NAMALWA (cell line): ENCODE measurements at regions not wholly inside any gene's neighbourhood (a gene's known extent, or its start where the extent isn't known, plus 50 kb on each side); places are given as distances from the start of the nearest gene placed in this dataset.
"Not testable (repeated sequence)": the region's sequence is repeated elsewhere in the genome, so short reads cannot be mapped to it uniquely, and the experiment has no call there.

Experiments used
- DNase-seq: peaks from one replicate; pipeline ENCODE4 v3.0.0-alpha.2; 2015; ENCODE audit warnings: low spot score

DNA sequence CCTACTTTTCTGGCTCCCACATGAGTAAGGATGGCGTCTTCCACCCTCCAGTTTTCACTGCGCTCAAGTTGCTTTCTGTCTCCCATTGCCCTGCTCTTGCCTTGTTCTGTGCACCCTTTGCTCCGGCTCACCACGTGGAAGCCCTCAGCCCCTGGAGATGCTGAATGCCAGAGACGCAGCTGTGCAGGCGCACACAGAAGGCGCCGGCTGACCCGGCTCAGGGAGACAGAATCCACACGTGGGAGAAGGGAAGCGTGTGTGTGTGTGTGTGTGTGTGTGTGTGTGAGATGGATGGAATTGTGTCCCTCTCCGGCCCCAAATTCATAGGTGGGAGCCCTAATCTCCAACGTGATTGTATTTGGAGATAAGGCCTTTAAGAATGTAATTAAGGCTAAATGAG is 118.2 kb upstream of the ERRFI1 start:
- no peak for DNase-seq

- no peak for DNase-seq
Observed at GRCh38 chr1:8142955-8143629, 117.0 kb upstream of the ERRFI1 start.

DNA sequence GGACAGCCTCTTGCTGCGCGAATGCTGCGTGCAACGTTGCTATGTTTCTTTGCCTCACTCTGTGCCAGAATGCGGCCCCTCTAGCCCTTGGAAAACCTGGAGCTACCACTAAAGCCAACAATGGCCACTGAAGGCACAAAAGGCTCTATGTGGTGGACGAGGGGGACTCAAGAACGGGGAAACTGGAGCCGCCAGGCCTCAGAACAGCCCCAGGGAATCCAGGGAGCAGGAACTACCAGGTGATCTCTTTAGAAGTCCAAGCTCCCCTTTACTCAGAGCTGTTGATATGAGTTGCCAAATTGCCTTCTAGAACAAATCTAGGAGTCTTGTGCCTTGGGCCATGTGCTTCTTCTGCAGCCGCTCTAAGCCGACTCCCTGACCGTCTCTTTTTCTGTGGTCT is 113.8 kb upstream of the ERRFI1 start:
- DNase-seq: no peak

DNA sequence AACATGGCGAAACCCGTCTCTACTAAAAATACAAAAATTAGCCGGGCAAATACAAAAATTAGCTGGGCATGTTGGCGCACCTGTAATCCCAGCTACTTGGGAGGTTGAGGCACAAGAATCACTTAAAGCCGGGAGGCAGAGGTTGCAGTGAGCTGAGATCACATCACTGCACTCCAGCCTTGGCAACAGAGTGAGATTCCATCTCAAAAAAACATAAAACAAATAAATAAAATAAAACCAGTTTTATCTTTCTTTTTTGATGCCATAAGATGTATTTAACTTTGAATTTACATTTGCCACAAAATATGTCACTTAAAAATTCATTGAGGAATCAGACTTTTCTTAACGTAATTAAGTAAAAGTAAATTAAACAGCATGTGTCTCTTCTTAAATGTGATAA is 113.3 kb upstream of the ERRFI1 start:
- DNase-seq: no peak

- no peak for DNase-seq
Observed at GRCh38 chr1:8138673-8139072, 112.6 kb upstream of the ERRFI1 start.

GRCh38 chr1:8137481-8138244 is 111.6 kb upstream of the ERRFI1 start:
- DNase-seq: no peak

GRCh38 chr1:8136766-8137165 is 110.7 kb upstream of the ERRFI1 start:
- DNase-seq: no peak

GRCh38 chr1:8135250-8135649 is 109.1 kb upstream of the ERRFI1 start:
- DNase-seq: no peak

DNA sequence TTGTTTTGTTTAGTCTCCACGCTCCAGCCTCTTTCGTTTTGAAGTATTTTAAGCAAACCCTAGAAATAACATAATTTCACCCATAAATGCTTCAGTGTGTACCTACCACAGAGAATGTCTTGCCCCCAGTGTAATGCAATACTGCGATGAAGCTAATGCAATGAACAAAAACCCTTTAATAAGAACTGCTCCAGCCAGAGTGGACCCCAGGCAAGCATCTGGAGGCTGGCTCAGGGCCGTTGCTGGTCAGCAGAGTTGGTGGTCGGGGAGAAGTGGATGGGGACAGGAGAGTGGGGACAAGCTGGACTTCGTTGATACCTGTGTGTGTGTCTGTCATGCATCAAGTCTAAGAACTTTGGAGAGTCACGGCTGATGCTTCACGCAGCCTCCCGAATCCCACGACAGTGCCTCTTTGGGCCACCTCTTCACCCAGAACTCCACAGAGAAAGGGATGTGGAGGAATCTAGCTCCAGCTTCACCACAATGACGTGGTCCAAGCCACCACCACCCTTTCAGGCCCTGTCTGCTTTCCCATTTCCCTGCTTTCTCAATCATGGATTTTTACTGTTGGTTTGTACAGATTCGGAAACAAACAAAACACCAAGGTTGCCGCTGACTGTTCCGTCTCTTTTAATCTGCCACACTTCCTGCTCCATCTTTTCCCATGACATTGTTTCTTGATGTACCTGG is 108.6 kb upstream of the ERRFI1 start:
- no peak for DNase-seq

GRCh38 chr1:8133657-8134430 is 107.7 kb upstream of the ERRFI1 start:
- no peak for DNase-seq

DNA sequence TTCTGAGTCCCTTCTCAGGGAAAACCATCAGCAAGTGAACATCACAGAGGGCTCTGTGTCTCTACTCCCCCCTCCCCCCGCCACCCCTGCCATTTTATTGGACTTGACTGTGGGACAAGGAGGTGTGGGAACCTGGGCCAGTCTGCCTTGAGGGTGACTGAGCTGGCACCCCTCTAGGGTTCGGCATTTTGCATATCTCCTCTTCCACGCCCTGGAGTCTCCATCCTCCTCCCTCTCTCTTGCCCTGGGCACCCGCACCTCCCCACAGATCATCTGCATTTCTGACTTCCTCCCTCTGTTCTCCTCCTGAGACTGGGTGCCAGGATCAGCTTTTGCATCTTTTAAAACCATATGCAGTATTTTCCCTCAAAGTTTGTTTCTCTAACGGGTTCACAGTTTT is 107.1 kb upstream of the ERRFI1 start:
- DNase-seq: no peak

DNA sequence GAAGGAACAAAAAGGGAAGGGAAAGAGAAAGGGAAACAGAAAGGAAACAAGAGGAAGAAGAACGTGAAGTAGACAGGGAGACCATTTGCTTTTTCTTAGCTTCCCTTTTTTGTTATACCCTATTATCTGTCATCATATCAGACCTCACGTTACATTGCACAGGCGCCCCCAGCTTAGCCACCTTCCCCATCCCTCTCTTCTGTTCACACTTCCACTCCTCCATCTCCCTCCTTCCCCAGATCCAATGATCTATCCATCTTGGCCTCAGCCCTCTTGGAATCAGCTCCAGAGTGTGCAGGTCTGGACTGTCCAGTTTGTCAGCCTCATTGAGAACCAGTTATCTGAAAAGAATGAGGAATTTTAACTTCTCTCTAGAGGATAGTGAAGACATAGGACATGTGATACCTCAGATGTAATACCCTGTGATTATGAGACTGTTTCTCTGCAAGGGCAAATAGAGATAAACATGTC is 101.1 kb upstream of the ERRFI1 start:
- DNase-seq: no peak

DNA sequence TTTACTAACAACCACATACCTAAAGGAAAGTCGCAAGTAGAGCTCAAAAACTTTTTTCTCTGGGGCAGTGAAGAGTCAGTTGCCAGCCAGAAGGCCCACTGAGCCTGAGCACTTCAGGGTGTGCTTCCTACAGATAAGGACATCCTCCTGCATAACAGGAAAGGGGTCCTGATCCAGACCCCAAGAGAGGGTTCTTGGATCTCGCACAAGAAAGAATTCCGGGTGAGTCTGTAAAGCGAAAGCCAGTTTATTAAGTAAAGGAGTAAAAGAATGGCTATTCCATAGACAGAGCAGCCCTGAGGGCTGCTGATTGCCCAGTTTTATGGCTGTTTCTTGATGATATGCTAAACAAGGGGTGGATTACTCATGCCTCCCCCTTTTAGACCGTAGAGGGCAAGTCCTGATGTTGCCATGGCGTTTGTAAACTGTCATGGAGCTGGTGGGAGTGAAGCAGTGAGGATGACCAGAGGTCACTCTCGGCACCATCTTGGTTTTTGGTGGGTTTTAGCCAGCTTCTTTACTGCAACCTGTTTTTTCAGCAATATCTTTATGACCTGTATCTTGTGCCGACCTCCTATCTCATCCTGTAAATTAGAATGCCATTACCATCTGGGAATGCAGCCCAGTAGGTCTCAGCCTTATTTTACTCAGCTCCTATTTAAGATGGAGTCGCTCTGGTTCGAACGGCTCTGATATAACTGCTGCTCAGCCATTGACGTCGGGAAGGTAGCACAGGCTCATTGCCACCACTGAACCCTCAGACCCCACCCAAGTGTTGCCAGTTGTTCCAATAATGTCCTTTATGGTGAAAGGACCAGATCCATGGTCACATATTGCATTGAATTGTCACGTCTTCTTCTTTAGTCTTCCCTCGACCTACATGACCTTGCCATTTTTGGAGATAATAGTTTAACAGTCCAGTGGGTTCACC is 96.6 kb upstream of the ERRFI1 start:
- DNase-seq: no peak

DNA sequence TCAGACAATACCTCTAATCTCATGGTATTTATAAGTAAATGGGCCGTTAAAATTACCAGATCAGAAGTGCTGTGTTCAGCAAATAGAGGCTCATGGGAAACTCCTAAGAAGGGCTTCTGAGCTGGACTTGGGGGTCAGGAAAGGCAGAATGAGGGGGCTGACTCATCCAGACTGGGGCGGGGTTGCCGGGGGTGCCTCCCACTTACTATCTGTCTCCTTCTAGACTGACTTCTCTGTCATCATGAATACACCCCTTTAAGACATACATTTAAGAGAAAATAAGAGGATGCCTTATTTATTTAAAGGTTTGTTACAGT is 96.0 kb upstream of the ERRFI1 start:
- DNase-seq: no peak

DNA sequence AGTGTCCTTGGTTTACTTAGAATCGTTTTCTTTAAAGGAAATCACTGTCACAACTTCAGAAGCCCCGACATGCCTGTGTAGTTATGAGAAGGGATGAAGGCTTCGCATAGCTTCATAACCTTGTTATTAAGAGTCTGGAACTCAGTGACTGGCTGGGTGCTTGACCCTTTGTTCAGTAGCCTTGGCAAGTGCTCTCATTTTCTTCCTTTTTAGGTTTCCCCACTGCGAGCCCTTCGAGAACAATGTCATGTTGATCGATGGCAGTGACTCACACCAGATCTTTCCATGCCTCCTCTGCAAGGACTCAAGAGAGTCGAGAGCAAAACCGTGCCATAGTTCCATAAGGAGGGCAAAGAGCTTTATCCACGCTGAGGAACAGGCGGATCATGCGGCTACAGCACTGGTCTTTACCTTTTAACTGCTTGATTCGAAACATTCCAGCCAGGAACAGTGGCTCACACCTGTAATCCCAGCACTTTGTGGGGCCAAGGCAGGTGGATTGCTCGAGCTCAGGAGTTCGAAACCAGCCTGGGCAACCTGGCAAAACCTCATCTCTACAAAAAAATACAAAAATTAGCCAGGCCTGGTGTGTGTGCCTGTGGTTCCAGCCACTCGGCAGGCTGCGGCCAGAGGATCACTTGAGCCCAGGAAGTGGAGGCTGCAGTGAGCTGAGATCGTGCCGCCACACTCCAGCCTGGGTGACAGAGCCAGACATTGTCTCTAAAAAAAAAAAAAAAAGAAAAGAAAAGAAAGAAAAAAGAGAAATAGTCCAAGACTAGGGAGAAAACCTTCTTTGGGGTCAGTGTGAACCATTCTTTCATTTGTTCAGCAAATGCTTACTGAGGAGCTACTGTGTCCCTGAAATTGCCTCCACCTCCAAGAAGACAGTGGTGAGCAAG is 95.4 kb upstream of the ERRFI1 start:
- DNase-seq: no peak

- no peak for DNase-seq
Observed at GRCh38 chr1:8120693-8121260, 94.7 kb upstream of the ERRFI1 start.

DNA sequence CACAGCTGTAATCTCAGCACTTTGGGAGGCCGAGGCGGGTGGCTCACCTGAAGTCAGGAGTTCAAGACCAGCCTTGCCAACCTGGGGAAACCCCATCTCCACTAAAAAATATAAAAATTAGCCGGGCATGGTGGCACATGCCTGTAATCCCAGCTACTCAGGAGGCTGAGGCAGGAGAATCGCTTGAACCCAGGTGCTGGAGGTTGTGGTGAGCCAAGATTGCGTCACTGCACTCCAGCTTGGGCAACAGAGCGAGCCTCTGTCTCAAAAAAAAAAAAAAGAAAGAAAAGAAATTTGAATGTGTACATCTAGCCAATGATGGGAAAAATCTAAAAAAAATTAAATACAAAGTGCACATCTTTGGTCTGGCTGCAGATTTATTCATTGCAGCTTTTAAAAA is 92.6 kb upstream of the ERRFI1 start:
- not testable (repeated sequence) for DNase-seq

- DNase-seq: no peak
Observed at GRCh38 chr1:8118031-8118451, 91.9 kb upstream of the ERRFI1 start.

GRCh38 chr1:8116894-8117264 is 90.8 kb upstream of the ERRFI1 start:
- DNase-seq: no peak

- DNase-seq: no peak
Observed at GRCh38 chr1:8115769-8116167, 89.7 kb upstream of the ERRFI1 start.
